ENCODE measurements at regions not wholly inside any gene's neighbourhood (a gene's known extent, or its start where the extent isn't known, plus 50 kb on each side); places are given as distances from the start of the nearest gene placed in this dataset.

- H3K27me3 ChIP-seq (ENCODE audit: insufficient read depth, poor library complexity, severe bottlenecking), result no peaks in the 10 kb centered on the region
- no peak for TF ChIP-seq POLR2AphosphoS5 (IDR thresholded peaks at IDR 0.05; ENCODE audit: low read depth)
- TF ChIP-seq, protein P1, sequence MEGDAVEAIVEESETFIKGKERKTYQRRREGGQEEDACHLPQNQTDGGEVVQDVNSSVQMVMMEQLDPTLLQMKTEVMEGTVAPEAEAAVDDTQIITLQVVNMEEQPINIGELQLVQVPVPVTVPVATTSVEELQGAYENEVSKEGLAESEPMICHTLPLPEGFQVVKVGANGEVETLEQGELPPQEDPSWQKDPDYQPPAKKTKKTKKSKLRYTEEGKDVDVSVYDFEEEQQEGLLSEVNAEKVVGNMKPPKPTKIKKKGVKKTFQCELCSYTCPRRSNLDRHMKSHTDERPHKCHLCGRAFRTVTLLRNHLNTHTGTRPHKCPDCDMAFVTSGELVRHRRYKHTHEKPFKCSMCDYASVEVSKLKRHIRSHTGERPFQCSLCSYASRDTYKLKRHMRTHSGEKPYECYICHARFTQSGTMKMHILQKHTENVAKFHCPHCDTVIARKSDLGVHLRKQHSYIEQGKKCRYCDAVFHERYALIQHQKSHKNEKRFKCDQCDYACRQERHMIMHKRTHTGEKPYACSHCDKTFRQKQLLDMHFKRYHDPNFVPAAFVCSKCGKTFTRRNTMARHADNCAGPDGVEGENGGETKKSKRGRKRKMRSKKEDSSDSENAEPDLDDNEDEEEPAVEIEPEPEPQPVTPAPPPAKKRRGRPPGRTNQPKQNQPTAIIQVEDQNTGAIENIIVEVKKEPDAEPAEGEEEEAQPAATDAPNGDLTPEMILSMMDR (IDR thresholded peaks at IDR 0.05; ENCODE audit: insufficient read depth, low read length), result no peak
- no peak for TF ChIP-seq SPI1 (IDR thresholded peaks at IDR 0.05; ENCODE audit: borderline replicate concordance, low read depth)
- no peak for TF ChIP-seq GABPA (IDR thresholded peaks at IDR 0.05; ENCODE audit: low read depth)
- no peak for TF ChIP-seq REST (IDR thresholded peaks at IDR 0.05; ENCODE audit: insufficient replicate concordance, low read depth)
- no peak overlapping the region for H3K4me3 ChIP-seq (replicated peaks; ENCODE audit: insufficient read depth, low read length)
- no peak for DNase-seq (ENCODE audit: low read depth in 1 of 2, low spot score in 1 of 2)
- H3K27ac ChIP-seq (replicated peaks), result no peak overlapping the region
These were observed 58.3 kb upstream of the WDR41 start for GRCh38 chr5:77550406-77550805.

DNA sequence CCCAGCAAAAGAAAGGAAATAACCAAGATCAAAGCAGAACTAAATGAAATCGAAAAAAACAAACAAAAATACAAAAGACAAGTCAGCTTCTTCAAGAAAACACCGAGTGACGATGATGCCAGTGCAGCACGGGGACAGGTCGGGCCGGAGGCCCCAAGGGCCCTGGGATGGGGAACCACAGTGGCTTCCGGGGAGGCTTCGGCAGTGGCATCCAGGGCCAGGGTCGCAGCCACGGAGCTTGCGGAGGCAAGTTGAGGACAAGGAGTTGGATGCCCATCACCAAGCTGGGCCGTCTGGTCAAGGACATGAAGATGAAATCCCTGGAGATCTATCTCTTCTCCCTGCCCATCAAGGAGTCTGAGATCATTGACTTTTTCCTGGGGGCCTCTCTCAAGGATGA is 53.2 kb upstream of the WDR41 start:
- TF ChIP-seq REST (IDR thresholded peaks at IDR 0.05; ENCODE audit: insufficient replicate concordance, low read depth) (no peak), GABPA (IDR thresholded peaks at IDR 0.05; ENCODE audit: low read depth) (no peak), POLR2AphosphoS5 (IDR thresholded peaks at IDR 0.05; ENCODE audit: low read depth) (no peak), SPI1 (IDR thresholded peaks at IDR 0.05; ENCODE audit: borderline replicate concordance, low read depth) (no peak)
- TF ChIP-seq, protein P1 (IDR thresholded peaks at IDR 0.05; ENCODE audit: insufficient read depth, low read length), result no peak
- H3K27ac ChIP-seq (replicated peaks), result no peak overlapping the region

More for the DNA sequence above, 53.2 kb upstream of the WDR41 start:
- H3K4me3 ChIP-seq (replicated peaks; ENCODE audit: insufficient read depth, low read length), result no peak overlapping the region
- no peak for DNase-seq (ENCODE audit: low read depth in 1 of 2, low spot score in 1 of 2)
- no peaks in the 10 kb centered on the region for H3K27me3 ChIP-seq (ENCODE audit: insufficient read depth, poor library complexity, severe bottlenecking)

Measured in HL-60 (cell line).